HG03575 (cell line): ENCODE measurements at regions not wholly inside any gene's neighbourhood (a gene's known extent, or its start where the extent isn't known, plus 50 kb on each side); places are given as distances from the start of the nearest gene placed in this dataset.
"Not testable (repeated sequence)": the region's sequence is repeated elsewhere in the genome, so short reads cannot be mapped to it uniquely, and the experiment has no call there.

Experiments used
- ATAC-seq: cut with Tn5 transposase; IDR thresholded peaks from one replicate; pipeline ENCODE4 v1.9.1; 2021; ENCODE audit not compliant: unreplicated experiment, insufficient number of reproducible peaks, low FRiP score; ENCODE audit errors: extremely low read depth

DNA sequence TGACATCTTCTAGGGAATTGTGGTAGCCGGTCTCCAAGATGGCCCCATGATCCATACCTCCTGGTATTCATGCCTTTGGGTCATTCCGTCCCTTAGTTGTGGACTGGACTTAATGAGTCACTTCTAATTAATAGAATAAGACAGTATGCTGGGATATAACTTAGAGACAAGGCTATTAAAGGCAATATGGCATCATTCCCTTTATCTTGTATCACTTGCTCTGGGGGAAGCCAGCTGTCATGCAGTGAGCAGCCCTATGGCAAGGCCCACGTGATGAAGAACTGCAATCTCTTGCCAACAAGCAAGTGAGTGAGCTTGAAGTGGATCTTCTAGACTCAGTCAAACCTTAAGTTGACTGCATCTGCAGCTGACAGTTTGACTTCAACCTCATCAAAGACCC is 97.8 kb upstream of the MED13 start:
- ATAC-seq, result no peak

GRCh38 chr17:62161405-62162148 is 96.5 kb upstream of the MED13 start:
- no peak for ATAC-seq

DNA sequence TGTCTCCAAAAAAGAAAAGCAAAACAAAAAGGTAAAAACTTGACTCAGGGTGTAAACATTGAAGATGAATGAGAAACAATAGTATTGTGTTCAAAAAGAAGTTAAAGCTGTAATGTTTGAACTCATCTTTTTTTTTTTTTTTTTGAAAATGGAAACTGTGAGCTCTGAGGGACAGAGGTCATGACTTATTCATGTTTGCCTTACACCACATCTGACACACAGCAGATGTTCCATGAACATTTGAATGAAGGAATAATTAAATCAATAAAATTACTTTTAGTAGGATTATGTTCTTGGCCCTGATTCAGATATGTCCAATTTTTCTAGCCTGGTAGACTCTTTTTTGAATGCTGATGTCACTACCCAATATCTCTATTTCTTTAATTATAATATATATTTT is 95.7 kb upstream of the MED13 start:
- no peak for ATAC-seq

DNA sequence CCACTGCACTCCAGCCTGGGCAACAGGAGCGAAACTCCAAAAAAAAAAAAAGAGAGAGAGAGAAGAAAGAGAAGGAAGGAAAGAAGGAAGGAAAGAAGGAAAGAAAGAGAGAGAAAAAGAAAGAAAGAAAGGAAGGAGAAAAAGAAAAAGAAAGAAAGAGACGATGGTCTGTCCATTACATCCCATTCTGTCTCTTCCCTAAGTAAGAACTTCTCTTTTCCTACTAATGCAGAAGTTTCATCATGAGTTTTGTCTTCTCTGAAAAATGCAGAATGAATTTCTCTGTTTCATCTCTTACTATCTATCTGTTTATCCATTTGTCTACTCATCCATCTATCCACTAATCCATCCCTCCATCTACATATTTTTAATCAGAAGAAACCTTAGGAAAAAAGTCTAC is 94.9 kb upstream of the MED13 start:
- no peak for ATAC-seq

DNA sequence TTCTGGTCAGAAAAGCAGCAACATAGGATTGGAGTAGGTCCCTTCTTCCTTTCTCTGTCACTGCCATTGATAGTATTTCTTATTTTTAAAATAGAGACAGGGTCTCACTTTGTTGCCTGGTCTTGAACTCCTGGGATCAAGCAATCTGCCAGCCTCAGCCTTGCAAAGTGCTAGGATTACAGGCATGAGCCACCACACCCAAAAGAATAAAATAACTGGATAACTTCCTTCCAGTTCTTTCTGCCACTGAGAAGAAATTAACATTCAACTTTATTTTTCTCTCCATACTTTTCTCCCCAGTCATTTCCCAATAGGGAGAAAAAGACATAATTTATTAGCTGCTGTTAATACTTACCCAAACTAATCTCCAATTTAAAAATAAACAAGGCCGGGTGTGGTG is 91.9 kb upstream of the MED13 start:
- no peak for ATAC-seq

GRCh38 chr17:62154909-62155308 is 89.8 kb upstream of the MED13 start:
- no peak for ATAC-seq

- no peak for ATAC-seq
Observed at GRCh38 chr17:62150471-62150870, 85.4 kb upstream of the MED13 start.

GRCh38 chr17:62149961-62150360 is 84.9 kb upstream of the MED13 start:
- no peak for ATAC-seq

GRCh38 chr17:62147284-62147683 is 82.2 kb upstream of the MED13 start:
- ATAC-seq, result no peak

DNA sequence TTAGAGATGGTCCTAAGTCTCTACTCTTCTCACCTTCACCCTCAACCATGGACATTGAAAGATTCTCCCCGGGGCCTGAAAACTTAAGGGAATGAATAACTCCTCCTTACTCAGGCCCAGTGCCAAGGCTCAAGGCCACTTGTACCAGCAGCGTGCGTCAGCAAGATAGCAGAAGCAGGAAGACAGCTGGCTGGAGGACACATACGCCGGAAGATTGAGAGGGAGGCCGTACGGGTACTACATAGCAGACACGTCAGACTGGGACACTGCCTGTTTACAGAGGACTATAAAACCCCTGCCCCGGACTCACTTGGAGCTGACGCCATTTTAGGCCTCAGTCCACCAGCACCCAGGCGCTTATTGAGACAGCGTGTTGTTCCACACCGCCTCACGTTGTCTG is 75.8 kb upstream of the MED13 start:
- ATAC-seq, result no peak

DNA sequence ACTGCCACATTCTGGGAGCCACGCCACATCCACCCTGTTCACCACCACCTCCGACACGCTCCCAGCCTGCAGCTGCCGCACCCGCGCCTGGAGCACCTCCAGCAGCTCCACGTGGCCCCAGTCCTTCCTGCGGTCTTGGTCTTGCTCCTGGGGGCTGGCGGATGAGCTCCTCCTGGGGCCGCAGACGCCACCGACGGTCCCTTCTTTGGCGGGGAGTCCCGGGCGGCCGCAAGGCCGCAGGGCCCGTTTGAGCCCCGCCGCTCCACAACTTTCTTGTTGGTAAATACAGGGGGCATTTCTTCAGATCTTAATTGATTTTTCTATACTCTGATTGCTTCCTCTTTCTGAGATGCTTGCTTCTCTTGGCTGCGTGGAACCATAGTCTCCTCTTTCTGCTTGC is 75.3 kb upstream of the MED13 start:
- ATAC-seq, result no peak

DNA sequence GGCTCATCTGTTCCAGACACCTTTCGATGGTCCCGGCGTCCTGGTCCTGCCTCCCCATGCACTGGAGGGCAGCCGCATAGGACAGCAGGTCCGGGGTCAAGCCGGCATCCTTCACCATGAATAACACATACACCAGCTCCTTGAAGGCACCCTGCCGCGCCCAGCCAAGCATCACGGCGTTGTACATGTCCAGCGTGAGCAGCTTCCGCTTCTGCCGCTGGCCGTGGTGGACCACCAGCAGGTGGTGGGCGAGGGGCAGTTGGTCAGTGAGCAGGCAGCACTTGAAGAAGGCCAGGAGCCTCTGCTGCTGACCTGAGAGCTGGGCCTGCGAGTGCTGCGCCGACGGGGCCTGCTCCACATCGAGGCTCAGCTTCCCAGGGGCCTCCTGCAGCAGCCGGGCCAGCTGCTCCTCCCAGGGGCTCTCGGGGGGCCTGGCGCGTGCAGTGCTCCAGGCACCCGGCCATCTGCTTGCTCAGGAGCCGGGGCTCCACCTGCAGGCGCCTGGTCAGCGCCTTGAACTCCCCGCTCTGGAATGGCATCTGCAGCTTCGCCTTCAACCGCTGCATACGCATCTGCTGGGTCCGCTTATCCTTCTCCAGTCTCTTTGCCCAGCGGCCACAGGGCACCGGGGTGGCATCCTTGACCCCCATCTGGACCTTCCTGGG is 74.7 kb upstream of the MED13 start:
- not testable (repeated sequence) for ATAC-seq

- no peak for ATAC-seq
Observed at GRCh38 chr17:62139141-62139540, 74.1 kb upstream of the MED13 start.

- not testable (repeated sequence) for ATAC-seq
Observed at GRCh38 chr17:62138676-62139121, 73.6 kb upstream of the MED13 start.

DNA sequence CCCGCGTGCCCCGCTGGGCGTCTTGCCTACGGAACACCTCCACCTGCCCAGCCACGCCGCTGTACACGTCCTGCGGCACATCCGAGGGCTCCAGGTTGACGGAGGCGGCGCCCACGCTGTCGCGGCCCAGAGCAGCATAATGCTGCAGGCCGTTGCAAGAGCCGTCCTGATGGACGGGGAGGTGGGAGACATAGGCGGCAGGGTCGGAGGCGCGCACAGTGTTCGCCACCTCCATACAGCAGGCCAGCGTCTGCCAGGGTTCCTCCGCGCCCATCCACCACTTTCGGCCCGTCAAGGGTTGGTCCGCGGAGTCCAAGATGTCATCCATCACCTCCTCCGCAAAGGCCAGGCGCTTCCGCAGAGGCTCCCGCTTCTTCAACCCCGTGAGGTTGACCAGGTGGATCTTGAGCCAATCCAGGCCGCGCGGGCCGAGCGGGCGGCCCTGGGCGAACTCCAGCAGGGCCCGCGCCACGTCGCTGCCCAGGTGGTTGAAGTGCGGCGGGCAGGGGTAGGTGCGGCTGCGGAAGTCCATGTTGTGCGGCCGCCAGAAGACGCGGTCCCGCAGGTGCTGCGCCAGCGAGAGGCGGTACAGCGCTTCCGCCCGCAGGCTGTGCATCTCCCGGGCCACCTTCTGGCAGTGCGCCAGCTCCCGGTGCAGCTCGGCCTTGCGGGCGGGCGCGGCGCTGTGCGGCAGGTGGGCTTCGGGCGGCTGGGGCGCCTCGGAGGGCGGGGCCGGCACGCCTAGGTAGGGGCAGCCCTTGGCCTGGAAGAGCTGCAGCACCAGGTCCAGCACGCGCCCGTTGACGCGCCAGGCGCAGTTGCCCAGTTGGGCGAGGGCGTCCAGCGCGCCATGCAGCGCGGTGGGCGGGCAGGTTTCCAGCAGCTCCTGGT is 72.9 kb upstream of the MED13 start:
- not testable (repeated sequence) for ATAC-seq

GRCh38 chr17:62137013-62137733 is 72.1 kb upstream of the MED13 start:
- not testable (repeated sequence) for ATAC-seq

DNA sequence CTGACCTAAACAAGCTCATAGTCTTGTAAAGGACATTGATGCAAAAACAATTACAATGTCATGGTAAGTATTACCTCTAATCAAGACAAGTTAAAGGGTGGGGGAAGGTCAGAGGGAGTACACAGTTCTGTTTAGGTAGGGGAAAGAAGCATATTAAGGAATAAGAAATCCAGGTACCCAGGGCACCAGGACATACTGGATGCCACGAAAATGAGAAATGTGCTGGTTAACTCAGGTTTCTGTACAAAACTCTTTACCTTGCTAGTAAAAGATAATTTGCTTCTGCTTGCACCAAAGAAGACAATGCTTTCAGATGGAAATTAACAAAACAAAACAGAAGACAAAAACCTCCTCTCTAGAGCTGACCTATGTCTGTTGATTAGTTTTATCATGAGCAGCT is 70.7 kb upstream of the MED13 start:
- ATAC-seq, result no peak

GRCh38 chr17:62135096-62135495 is 70.0 kb upstream of the MED13 start:
- ATAC-seq, result not testable (repeated sequence)

DNA sequence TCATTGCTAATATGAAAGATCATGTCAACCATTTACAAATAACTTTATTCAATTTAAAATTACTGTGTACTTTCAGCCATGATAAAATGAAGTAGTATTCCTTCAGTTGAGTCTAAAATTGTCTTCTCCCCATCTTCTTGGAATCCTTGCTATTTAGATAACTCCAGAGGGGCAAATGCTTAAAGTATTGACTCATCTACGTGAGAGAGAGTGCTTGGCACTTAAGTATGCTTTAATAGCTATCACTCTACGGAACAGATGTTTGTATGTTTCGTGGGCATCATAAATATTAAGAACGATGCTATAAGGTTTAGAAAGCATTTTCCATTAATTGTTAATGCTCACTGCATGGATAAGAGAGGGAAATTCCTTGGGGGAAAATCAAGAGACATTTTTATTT is 69.3 kb upstream of the MED13 start:
- ATAC-seq, result no peak
